Left renal cortex interstitium (tissue), 4 donors: ENCODE measurements at regions not wholly inside any gene's neighbourhood (a gene's known extent, or its start where the extent isn't known, plus 50 kb on each side); places are given as distances from the start of the nearest gene placed in this dataset.

ENCODE experiments used
- DNase-seq, 4 donors: peaks; one replicate each; pipeline ENCODE4 v3.0.0-alpha.2; 2013; ENCODE audit warnings: low read depth in 4 of 4, low spot score in 2 of 4, missing footprints in 1 of 4

DNA sequence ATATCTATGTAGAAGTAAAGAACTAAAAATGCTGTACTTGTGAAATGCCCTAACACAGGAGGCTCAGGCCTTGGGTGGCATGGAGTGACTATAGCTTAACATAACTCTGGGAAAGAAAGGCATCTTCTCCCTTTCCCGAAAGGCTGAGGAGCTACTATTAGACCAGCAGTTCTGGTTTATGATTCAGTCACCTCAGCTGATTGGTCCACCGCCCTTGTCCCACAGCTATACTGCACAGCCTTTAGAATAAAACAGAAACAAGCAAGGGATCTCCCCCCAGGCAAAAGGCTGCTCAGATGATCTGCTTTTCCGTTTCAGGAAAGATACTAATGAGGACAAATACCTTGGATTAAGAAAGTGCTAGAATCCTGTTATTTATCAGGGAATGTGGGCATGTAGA is 171.3 kb downstream of the SNCA start:
- no peak for DNase-seq

DNA sequence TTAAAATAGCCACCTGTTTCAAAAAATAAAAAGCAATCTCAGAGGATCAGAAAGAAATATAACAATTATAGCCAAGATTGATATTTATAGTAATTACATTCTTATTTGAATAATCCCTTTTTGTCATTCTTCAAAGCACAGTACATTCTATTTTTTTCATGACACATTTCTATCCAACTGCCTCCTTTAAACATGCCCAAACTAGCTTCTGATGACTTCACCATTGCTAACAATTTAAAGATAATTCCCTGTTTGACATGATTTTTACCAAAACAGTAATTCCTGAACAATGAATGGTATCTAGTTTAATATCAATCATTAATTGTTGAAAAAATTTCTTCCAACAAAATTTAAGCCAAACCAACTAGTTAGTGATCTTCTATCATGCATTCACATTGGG is 172.4 kb downstream of the SNCA start:
- no peak for DNase-seq

DNA sequence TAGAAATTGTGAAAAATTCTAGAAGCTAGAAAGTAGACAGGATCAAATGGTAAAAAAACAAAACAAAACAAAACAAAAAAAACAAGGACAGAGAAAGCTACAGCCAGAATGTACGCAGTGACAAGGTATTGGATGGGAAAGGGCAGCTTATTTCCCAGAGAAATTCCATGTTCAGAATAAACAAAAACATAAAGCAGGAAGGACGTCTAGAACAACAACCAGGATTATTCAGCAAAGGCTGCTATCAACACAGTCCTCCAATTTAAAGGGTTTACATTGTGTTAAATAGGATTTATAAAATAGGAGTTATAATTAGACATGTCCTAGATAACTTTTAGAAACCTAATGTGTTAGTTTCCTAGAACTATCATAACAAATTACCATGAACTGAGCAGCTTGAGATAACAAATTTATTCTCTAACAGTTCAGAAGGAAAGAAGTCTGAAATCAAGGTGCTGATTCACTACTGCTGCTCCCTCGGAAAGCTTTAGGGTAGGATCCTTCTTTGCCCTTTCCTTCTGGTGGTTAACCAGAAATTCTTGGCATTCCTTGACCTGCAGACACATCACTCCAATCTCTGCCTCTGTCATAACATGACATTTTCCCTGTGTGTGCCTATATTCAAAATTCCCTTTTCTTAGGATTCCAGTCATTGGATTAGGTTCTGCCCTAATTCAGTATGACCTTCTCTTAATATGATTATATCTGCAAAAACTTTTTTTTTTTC is 175.6 kb downstream of the SNCA start:
- DNase-seq, result no peak

DNA sequence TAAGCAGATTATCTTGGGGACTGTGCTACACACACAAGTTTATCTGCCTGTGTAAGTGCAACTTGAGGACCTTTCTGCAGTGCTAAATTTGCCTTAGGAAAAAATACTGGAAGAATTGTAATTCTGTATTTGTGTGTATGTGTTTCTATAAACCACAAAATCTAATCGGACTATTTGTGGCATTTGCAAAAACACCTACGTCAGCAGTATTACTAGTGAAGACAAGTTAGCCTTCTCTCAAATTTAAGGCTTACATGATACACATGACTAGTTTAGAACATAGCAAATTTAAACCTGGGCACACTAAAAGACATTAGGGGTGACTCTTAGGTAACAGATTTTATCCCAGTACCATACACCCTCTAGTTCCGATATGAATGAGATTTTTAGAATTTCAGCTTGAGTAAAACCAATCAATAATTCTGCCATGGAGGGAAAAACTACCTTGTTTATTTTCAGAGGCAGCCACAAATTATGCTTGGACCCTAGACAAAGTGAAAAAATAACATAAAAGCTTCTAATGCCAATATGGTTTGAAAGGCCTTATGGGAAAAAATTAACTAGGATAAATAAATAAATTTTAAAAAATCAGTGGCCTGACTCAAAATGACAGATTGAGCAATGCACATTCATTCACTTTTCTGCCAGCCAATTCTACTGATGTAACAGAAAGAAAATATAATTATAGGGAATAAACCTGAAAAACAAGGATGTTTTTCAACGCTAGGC is 176.4 kb downstream of the SNCA start:
- DNase-seq, result no peak

DNA sequence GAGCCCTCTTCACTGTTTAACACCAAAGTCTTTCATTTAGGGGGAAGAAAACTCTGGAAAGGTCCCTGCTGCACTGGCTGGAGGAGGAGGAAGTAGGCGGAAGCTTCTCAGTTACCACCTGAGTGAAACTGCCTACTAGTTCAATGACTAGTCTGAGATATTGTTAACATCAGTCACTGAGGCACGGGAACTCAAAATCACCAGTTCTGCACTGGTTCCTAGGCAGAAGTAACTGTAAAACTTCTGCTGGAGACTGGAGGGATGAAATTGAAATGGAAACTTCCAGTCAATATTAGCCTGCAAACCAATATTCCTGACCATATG is 178.3 kb downstream of the SNCA start:
- no peak for DNase-seq

DNA sequence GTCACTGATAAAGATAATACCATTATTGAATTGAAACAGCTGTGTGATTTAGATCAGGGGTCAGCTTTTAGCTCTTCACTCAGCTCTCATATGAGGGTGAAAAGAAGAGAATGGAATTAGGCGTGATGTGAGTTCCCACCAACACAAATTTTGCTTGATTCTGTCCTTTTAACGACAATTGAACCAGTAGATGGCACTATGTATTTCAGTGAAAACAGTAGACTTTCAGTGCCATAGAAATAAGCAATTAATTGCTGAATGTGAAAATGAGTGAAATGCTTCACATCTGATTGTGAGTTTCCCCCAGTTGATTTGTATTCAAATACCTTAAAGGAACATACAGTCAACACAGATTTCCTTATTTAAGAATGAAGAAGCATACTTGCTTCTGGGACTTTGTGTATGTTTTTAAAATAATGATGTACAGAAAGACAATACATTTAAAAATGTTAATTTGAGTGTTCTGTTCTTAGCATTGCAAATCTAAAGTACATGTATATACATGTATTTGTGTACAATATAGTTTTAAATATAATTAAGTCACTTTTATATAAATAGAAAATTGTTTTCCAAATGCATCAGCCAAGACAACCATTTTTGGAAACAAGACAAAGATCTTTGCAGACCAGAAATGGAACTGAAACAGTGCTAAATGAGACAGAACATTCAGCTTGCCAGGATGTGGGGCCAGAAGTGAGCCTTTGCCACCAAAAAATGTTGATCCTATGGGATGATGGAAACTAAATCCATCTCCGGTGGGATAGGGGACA is 178.8 kb downstream of the SNCA start:
- DNase-seq, result no peak

DNA sequence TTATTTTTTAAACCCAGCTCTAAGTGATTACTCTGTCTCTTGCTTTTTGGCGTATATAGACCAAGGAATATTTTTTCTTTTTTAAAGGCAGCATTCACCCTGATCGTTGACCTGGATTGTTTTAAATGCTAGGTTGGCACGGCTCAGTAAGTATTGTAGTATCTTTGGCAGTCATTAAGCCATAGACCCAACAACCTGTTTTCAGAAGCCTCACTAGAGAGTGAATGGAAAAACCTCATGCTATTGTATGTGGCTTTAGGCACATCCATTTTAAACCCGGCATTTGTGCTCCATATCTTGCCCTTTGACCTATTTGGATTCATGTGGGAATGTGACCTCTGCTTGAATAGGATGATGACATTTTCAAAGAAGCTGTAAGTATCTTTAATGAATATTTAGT is 183.9 kb downstream of the SNCA start:
- DNase-seq, result no peak

DNA sequence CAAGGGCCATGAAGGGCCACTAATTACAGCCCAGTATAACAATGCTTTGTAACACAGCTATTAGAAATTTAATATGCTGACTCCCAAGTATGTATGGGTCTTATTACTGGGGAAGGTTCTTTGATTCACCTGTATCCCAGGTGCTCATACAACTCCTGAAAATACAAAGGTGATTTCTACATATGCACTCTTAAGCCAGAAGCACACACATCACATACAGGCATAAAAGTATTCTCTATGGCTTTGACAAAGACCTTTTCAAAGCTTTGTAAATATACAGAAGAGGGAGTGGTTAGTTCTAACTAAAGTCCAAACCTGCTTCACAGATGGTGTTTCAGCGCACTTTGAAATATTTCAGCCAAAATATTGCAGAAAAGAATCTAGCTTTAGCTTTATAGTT is 191.5 kb downstream of the SNCA start:
- DNase-seq, result no peak

DNA sequence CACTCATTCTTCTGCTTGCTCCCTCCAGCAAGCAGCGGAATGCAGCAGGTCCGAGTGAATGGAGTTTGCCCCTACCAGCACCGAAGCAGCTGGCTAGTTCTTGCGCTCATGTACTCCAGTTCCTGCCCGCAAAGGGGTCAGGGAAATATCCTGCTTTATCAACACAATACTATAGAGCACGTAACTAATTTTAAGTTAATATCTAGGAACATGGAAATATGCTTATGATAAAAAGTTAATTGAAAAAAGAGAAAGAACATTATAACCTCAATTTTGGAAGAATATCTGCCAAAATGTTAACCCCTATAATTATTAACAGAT is 195.6 kb downstream of the SNCA start:
- no peak for DNase-seq

DNA sequence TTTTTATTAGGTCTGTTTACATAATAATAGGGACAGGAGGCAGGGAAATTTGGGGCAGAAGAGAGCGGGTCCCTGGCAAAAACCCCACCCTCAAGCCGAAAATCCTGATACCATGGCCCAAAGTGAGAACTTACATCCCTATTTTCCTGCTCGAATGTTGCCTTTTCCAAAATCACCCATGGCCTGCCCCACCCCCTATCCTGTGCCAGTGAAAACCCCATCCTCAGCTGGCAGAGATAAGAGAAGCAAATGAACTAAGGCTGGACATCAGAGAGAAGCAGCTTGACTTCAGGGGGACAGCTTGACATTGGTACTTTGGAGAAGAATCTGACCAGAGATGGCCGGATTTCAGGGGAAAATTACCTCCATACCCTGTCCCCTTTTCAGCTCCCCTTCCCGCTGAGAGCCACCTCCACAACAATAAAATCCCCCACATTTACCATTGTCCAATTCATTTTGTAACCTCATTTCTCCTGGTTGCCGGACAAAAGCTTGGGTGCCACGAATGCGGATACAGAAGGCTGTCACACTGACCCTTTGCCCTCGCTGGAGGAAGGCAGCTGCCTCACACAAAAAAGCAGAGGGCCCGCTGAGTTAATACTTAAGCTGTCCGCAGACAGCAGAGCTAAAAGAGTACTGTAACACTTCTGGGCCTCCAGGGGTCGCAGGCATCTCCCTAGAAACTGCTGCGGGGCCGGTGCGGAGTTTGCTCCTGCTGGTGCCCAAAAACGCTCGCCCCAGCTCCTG is 196.2 kb downstream of the SNCA start:
- peak in 1 of 4 donors; percentile 37 for DNase-seq

DNA sequence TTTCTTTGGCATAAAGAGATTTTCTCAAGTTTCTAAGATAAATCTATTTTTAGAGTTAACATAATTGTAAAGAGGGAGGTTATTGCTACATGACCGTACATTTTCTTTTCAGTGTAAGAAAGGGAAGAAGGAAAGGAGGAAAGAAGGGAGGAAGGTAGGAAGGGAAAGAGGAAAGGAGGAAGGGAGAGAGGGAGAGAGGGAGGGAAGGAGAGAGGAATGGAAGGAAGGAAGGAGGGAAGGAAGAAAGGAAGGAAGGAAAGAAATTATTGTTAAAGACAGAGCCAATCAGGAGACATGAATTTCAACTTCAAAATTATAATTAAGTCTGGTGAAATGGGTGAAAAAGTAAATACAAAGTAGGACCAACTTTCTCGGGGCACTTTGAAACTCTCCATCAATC is 197.6 kb downstream of the SNCA start:
- DNase-seq, result no peak

DNA sequence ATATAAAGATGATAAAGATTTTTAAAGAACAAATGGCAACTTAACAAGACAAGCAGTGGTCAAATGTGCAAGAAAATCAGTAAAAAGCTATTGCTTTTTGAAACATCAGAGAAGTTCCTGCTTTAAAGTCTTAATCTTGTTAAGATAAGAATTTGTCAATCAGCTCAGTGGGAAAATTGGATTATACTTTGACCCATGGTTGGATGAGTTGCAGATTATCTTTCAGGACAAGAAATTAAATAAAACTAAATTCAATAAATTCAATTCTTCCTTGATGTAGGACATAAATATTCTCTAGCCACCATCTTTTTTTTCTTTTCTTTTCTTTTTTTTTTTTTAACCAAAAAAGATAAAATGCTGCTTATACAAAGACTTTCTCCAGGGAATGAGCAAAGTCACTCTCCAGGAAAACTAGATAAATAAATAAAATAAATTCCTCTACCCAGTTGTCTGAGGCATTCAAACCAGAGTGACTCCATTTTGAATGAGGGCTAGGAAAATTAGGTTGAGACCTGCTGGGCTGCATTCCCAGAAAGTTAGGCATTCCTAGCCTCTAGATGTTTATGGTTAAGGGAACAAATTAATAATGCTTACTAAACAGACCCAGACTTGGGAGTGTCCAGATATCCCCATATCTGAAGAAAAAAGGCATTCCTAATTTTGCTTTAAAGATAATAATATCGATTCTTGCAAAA is 211.2 kb downstream of the SNCA start:
- no peak for DNase-seq

DNA sequence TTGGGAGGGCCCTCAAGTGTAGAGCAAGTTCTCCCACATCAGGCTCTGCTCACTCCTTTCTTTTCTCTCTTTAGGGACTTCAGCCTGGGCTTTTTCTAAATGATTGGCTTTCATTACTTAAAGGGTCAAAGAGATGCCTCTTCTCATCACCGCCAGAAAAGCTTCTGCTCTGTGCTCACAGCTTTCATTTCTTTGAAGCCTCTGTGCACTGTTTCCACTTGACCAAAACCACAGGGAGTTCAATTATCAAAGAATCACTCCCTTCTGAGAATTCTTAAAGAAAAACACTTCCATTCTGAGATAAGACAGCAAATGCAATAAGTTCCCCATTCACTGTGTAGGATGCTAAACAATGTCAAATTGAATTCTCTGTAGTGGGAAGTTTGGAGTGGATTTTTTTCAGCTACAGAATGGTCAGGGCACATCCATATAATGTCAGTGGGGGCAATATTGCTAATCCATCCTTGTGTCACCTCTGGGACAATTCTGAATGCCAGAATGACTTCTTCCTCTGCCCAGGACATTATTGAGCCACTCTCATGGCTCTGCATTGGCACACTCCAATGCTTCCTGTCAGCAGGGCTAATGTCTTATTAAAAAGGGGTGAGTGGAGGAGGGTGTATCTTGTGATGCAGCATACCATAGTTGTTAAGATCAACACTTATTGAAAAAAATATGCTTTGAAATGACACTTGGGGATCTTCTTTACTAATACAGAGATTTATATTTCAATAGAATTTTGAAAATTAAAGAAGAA is 217.6 kb downstream of the SNCA start:
- no peak for DNase-seq

DNA sequence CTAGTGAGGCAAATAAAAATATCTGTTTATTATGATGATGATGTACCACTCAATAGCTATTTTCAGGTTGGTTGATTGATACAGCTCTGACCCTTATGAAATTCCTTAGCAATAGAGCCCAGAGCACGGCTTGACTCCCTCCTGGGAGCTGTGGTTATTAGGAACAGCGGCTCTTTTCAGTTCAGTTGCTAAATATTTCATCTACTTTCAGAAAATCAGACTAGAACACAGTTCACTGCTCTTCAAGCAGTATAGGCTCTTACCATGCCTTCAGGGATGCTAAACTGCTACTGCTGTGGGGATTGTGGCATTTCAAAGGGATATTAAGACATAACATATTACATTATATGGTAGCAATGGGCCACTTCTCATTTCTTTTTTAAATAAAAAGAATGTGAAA is 218.8 kb downstream of the SNCA start:
- no peak for DNase-seq

DNA sequence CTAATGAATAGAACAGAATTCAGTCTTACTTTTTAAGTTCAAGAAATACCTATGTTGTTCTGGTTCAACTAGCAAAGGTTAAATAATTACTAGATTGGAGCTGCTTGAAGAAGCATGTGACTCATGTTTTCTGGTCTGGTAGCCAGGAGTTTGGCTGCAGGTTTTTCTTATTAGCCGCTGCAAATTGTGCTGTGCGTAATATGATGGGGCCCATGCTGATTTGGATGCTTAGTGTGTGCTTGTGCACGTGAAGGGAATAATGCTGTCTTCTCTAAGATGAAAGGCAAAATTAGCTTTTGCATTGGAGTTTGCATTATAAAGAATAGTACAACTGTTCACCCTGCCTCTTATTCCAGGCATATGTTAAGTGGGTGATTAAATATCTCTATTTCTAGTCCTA is 219.6 kb downstream of the SNCA start:
- no peak for DNase-seq

DNA sequence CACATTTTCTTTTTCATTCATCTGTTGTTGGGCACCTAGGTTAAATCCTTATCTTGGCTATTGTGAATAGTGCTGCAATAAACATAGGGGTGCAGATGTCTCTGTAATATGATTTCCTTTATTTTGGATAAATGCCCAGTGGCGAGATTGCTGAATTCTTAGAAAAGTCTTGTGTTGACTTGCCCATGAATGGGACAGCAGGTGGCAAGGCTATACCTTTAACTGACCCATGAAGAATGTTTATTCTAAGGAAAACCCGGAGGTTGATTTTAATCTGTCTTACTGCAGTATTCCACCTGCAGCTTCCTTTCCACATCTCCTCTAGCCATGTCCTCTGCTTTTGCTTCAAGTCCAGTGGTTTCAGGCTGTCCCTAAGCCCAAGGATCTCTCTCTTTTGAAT is 220.6 kb downstream of the SNCA start:
- no peak for DNase-seq

DNA sequence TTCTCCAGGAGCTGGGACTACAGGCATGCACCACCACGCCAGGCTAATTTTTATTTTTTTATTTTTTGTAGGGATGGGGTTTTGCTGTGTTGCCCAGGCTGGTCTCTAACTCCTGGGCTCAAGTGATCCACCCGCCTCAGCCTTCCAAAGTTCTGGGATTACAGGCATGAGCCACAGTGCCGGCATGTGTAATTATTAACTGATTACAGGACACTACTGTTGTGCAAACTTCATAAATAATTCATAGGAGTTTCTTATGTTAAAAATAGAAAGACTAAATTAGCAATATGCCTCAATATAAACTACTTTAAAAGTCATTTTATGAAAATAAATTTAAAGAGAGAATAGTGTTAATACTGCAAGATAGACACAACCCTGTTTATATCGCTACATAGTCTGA is 221.9 kb downstream of the SNCA start:
- DNase-seq, result no peak

DNA sequence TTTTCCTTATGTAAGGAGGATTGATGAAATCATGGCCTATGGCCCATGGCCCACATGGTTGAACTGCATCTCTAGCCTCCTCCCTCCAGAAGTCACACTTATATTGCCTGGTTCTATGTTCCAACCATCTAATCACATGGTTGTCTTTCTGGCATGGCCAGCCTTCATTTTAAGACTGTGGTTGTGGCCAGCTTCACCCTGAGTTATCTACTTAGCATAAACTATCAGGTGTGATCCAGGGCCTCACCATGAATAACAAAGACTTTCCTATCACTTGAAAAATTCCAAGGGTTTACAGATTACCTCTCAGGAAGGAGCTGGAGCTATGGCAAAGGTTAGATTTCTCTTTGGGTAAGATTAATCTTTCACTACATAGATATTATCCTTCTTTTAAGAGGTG is 222.8 kb downstream of the SNCA start:
- DNase-seq, result no peak

DNA sequence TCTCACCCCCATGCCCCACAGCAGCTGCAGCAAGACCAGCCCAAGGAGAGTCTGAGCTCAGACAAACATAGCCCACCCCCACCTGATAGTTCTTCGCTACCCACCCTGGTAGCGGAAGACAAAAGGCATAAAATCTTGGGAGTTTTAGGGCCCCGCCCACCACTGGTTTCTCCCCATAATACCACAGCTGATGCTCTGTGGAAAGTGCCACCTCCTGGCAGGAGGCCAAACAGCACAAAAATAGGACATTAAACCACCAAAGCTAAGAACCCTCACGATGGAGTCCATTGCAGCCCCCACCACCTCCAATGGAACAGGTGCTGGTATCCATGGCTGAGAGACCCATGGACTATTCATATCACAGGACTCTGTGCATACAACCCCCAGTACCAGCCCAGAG is 226.7 kb downstream of the SNCA start:
- DNase-seq, result no peak

DNA sequence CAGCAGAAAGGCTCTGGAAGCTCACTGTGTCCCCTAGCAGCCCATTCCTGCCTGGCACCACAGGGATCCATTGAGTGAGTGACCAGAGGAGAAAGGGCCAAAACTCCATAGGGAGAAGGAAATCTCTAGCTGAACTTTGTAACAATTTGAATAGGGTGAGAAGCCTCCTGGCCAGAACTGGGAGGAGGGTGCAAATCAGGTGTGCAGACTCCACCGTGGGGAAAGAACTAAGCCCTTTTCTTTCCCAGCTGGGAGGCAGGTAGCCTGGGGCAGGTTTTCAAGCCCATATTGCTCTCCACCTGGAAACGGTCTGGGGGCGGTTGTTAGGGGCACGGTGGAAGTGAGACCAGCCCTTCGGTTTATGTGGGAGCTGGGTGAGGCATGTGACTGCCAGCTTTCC is 227.2 kb downstream of the SNCA start:
- DNase-seq, result no peak
